ENCODE measurements at regions not wholly inside any gene's neighbourhood (a gene's known extent, or its start where the extent isn't known, plus 50 kb on each side); places are given as distances from the start of the nearest gene placed in this dataset.

DNA sequence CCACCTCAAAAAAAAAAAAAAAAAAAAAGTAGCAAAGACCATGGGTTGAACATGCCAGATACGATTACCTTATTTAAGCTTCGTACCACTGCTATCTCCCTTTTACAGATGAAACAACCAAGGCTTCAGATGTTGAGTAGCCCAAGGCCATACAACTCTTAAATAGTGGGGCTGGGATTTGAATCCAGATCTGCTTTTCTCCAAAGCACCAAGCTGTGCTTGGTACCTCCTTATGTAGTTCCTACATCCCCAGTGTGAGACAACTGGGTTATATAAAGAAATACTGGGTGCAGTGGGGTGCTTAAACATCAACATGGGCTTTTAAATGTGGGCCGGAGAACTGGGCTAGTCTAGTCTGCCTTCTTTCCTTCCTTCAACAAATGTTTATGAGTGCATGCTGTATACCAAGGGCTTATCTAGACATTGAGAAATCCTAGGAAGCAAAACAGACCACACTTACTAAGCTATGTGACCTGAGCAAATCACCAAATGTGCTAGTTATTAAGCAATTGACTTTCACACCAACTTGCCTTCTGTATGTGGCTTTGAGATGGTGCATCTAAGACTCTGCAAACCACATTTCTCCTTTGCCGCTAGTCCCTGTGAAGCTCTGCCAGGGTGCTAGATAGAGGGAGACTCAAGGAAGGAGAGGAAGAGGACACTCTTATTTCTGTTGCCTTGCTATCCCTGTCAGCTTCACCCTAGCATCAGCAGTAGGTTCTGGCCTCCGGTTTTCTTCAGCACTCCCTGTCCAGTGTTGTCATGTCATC is 201.4 kb upstream of the FOXN2 start:
- TF ChIP-seq, protein P1, sequence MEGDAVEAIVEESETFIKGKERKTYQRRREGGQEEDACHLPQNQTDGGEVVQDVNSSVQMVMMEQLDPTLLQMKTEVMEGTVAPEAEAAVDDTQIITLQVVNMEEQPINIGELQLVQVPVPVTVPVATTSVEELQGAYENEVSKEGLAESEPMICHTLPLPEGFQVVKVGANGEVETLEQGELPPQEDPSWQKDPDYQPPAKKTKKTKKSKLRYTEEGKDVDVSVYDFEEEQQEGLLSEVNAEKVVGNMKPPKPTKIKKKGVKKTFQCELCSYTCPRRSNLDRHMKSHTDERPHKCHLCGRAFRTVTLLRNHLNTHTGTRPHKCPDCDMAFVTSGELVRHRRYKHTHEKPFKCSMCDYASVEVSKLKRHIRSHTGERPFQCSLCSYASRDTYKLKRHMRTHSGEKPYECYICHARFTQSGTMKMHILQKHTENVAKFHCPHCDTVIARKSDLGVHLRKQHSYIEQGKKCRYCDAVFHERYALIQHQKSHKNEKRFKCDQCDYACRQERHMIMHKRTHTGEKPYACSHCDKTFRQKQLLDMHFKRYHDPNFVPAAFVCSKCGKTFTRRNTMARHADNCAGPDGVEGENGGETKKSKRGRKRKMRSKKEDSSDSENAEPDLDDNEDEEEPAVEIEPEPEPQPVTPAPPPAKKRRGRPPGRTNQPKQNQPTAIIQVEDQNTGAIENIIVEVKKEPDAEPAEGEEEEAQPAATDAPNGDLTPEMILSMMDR (conservative IDR thresholded peaks at IDR 0.05; ENCODE audit: low read depth, low read length), result no peak
- DNase-seq (ENCODE audit: low read depth), result no peak
- H3K4me3 ChIP-seq (ENCODE audit: low read depth, low read length), result no peak overlapping the region

DNA sequence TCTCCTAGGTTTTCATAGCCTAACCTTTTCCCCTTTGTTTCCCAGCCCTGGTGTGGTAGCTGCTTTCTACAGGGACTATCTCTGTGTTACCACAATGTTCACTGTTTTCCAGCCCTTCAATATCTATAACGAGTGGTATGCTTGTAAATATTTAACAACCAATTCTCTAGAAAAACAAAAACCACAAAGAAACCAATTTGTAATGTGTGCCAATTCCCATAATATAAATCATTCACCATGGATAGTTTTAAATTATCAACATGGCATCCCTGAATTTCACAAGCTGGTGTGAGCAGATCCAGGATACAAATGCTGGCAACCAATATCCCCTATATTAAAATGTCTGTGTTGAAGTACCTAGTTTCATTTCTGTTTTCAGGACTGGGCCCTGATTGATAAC is 200.7 kb upstream of the FOXN2 start:
- H3K4me3 ChIP-seq (ENCODE audit: low read depth, low read length), result no peak overlapping the region
- TF ChIP-seq, protein P1 (conservative IDR thresholded peaks at IDR 0.05; ENCODE audit: low read depth, low read length), result no peak
- DNase-seq (ENCODE audit: low read depth), result no peak

DNA sequence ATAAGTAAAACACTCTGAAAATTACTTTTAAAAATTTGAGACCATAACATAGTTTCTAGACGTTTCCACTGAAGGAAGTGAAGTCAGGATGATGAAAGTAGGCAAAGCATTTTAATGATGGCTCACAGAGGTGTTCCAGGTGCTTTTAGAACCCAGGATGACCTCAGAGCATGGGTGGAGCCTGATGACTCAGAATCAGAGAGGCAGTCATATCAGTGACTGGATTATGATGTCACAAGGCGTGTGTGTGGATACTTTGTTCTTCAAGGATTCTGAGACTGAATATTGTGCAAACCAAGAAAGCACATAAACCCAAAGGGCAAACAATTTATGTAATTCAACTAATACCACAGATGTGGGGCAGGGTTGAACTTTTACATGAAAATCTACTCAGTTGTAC is 200.2 kb upstream of the FOXN2 start:
- no peak for DNase-seq (ENCODE audit: low read depth)
- TF ChIP-seq, protein P1 (conservative IDR thresholded peaks at IDR 0.05; ENCODE audit: low read depth, low read length), result no peak
- H3K4me3 ChIP-seq (ENCODE audit: low read depth, low read length), result no peak overlapping the region

DNA sequence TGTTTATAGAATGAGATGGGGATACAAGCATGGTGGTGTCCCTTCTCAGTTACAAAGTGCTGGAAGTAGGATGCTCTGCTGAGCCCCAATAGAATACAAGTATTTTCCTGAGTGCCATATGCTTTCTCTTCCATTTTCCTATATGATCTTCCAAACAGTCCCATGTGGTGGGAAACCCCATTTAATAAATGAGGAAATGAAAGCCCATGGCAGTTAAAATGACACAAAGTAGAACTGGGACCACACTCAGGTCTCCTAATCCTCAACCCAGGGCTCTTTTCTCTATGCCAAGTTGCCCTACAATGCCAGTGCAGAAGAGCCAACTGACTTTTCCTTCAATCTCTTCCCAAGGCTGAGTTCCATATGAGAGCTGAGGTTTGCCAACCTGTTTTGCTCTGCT is 198.0 kb upstream of the FOXN2 start:
- H3K4me3 ChIP-seq (ENCODE audit: low read depth, low read length), result no peak overlapping the region
- TF ChIP-seq, protein P1 (conservative IDR thresholded peaks at IDR 0.05; ENCODE audit: low read depth, low read length), result no peak
- DNase-seq (ENCODE audit: low read depth), result no peak

DNA sequence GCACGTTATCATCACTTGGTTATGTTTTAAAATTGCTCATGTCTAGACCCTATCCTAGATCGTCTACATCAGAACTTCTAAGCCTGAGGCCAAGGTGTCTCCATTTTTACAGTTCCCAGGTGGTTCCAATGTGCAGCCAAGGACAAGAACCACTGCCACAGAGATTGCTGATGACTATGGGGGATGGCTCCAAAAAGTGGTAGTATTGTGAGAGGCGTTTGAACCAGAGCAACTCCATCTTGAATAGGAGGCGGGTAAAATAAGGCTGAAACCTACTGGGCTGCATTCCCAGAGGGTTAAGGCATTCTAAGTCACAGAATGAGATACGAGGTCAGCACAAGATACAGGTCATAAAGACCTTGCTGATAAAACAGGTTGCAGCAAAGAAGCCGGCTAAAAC is 195.6 kb upstream of the FOXN2 start:
- TF ChIP-seq, protein P1 (conservative IDR thresholded peaks at IDR 0.05; ENCODE audit: low read depth, low read length), result no peak
- no peak overlapping the region for H3K4me3 ChIP-seq (ENCODE audit: low read depth, low read length)
- DNase-seq (ENCODE audit: low read depth), result no peak

DNA sequence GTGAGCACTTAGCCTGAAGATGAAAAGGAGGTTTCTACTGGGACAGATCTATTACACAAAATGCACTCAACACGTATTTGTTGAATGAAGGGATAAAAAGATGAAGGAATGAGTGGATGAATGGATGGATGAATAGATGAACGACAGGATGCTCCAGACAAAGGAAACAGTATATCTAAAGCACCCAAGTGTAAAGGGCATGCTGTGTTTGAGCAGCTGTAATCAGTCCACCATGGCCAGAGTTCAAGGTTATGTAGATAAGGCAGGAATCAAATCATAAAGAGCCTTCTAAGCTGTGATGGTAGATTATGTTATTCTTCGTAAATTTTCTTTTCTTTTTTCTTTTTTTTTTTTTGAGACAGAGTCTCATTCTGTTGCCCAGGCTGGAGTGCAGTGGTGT is 194.4 kb upstream of the FOXN2 start:
- no peak for DNase-seq (ENCODE audit: low read depth)
- no peak overlapping the region for H3K4me3 ChIP-seq (ENCODE audit: low read depth, low read length)
- TF ChIP-seq, protein P1 (conservative IDR thresholded peaks at IDR 0.05; ENCODE audit: low read depth, low read length), result no peak

DNA sequence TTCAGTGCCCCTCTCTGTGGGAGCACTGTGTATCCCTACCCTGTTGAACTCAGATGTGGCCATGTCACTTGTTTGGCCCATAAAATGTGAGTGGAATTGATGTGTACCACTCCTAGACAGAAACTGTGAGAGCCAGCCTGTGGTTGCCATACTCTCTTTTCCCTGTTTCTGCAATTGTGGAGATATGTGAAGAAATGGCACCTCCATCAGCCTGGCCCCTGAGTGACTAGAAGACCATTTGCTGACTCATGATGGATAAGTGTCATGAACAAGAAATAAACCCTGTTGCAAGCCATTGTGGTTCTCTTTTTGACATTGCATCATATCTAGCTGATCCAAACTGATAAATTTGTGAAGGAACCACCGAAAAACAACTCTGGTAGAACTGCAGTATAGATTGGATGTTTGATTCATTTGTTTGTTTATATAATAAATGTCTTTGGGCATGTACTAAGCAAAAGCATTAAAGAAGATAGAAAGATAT is 193.7 kb upstream of the FOXN2 start:
- DNase-seq (ENCODE audit: low read depth), result no peak
- no peak overlapping the region for H3K4me3 ChIP-seq (ENCODE audit: low read depth, low read length)
- TF ChIP-seq, protein P1 (conservative IDR thresholded peaks at IDR 0.05; ENCODE audit: low read depth, low read length), result no peak

Data from epithelial cell of proximal tubule (primary cell).